GM19043 (cell line): ENCODE measurements at regions not wholly inside any gene's neighbourhood (a gene's known extent, or its start where the extent isn't known, plus 50 kb on each side); places are given as distances from the start of the nearest gene placed in this dataset.
A peak's percentile ranks its signal among the peaks of the same experiment; 100 is the strongest.
"Not testable (repeated sequence)": the region's sequence is repeated elsewhere in the genome, so short reads cannot be mapped to it uniquely, and the experiment has no call there.

Source experiments
- ATAC-seq: cut with Tn5 transposase; IDR thresholded peaks from one replicate; pipeline ENCODE4 v1.9.1; 2021; ENCODE audit warnings: low read depth; ENCODE audit not compliant: unreplicated experiment

DNA sequence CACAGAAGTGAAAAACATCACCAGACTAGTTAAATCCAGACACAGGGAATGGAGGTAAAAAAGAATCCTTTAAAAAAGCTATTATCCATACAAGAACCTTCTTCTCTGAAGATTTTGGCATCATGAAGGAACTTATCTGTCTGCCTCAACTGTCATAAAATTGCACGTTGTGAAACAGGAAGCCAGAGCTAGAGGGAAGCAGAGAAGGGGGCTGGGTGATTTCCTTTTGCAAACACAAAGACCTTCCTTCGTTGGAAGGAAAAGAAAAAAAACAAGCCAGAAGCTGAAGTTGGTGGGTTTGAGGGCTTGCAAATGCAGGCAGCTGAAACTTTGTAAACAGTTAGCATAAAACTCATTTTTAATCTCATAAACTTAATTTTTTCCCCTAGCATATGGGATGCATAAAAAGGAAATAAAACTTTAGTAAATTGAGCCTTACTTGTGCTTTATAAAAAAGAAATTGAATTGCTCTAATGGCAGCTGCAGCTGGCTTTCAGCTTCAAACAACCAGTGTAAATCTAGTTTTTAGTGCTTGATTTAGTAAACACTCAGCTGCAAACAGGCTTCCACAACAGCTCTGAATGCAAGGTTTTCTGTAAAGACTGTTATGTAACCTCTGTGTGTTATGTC is 101.6 kb downstream of the OTUD1 start:
- ATAC-seq = no peak

DNA sequence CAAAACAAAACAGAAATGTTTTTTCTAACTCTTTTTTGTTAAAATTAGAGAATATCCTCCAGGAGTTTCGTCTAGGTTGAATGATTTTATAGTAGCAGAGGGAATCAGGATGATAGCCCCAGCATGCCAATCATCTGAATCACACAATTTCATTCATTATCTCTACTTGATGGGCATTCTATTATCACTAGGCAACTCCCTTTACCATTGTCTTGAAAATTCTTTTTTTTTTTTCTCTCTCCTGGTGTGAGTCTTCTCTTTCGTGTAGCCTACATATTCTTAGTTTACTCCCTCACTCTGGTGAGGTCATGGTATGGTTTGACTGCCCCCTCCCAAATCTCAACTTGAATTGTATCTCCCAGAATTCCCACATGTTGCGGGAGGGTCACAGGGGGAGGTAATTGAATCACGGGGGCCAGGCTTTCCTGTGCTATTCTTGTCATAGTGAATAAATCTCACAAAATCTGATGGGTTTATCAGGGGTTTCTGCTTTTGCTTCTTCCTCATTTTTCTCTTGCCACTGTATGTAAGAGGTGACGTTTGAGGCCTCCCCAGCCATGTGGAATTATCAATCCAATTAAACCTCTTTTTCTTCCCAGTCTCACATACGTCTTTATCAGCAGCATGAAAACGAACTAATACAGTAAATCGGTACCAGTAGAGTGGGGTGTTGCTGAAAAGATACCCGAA is 105.0 kb downstream of the OTUD1 start:
- ATAC-seq = no peak

GRCh38 chr10:23545866-23546265 is 107.0 kb downstream of the OTUD1 start:
- not testable (repeated sequence) for ATAC-seq

- ATAC-seq = no peak
Observed at GRCh38 chr10:23556727-23557440, 118.0 kb downstream of the OTUD1 start.

DNA sequence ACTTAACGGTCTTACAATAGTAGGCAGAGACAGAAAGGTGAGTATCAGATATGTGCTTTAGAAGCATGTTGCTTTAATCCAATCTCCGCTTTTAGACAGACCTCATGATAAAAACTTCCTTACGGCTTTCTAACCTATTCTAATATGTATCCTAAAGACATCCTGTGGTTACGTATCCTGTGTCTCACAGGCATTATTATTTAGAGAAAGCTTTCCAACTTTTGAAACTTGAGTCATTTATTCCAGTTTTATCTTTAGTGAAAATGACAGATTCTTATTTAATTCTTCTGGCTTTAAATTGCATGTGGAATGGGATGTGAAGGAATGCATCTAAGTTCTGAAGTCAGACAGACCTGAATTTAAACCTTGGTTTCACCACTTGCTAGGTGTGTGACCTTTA is 118.9 kb downstream of the OTUD1 start:
- no peak for ATAC-seq

- no peak for ATAC-seq
Observed at GRCh38 chr10:23558361-23558799, 119.5 kb downstream of the OTUD1 start.

- ATAC-seq = no peak
Observed at GRCh38 chr10:23568996-23569395, 130.1 kb downstream of the OTUD1 start.

GRCh38 chr10:23571884-23572283 is 133.0 kb downstream of the OTUD1 start:
- ATAC-seq = no peak

GRCh38 chr10:23581906-23582450 is 143.1 kb downstream of the OTUD1 start:
- ATAC-seq = no peak

DNA sequence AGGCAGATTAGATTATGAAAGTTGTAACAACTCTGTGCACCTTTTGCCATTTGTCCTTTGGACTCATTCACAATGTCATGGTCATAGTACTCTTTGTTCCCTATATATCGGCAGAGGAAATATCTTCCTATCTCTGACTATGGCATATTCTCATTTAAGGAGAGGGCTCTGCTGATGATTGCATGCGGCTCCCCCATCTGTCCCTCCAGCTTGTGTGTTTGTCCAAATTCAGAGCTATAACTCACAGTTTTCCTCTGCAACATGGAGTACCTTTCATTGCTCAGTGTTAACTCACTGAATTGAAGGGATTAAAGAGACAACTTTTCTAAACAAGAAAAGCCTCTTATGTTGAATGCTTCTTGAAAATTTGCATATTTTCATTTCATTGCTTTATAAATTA is 145.5 kb downstream of the OTUD1 start:
- ATAC-seq = no peak

DNA sequence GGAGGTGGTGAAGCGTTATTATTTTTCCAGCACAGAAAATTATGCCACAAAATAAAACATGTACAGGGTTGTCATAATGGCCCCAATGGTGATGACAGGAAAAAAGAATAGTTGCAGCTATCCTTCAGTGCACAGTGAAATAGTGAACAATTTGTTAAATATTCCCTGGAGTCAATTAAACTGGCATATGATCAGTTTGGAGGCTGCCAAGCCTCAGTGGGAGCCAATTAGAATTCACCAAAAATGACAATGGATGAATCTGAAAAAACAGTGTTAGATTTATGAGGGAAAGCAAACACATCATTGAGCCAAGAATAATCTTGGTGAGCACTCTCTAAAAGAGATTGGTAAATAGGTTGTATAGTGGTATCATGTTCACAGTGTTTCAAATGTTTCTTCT is 146.3 kb downstream of the OTUD1 start:
- ATAC-seq = no peak

DNA sequence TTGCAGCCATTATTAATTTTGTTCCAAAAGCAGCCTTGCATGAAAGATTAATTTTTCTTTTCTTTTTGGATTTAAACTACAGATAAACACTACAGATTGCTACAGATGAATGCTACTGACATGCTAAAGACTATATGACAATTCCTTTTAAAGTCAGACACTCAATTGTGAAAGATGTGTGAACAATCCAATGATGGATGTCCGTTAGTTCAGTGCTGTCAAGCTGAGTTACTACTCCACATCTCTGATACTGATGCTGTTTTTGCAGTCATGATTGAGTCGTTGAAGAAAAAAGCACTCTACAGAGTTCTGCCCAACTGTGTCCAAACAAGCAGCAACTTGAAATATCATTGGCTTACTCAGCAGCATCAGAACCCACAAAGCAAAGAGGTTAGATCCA is 146.8 kb downstream of the OTUD1 start:
- no peak for ATAC-seq

DNA sequence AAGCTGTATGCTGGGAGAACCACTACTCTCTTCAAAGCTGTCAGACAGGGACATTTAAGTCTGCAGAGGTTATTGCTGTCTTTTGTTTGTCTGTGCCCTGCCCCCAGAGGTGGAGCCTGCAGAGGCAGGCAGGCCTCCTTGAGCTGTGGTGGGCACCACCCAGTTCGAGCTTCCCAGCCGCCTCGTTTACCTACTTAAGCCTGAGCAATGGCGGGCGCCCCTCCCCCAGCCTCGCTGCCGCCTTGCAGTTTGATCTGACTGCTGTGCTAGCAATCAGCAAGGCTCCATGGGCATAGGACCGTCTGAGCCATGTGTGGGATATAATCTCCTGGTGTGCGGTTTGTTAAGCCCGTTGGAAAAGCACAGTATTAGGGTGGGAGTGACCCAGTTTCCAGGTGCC is 156.4 kb downstream of the OTUD1 start:
- ATAC-seq = not testable (repeated sequence)

DNA sequence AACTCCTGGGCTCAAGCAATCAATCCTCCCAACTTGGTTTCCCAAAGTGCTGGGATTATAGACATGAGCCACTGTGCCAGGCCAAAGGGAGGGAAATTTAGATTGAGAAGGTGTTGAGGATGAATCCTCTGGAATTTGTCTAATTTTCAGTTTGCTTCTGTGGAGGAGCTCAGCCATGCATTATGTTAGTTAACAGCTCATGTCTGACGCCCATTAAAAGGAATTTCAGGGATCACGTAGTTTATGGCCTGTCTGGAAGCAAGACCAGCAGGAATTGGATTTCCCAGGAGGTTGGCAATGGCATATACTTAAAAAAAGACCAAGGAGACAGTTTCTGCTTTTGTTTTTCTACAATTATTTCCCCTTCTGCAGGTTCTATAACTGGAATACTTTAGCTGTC is 165.7 kb downstream of the OTUD1 start:
- ATAC-seq = no peak

GRCh38 chr10:23606456-23606855 is 167.6 kb downstream of the OTUD1 start:
- ATAC-seq = no peak

DNA sequence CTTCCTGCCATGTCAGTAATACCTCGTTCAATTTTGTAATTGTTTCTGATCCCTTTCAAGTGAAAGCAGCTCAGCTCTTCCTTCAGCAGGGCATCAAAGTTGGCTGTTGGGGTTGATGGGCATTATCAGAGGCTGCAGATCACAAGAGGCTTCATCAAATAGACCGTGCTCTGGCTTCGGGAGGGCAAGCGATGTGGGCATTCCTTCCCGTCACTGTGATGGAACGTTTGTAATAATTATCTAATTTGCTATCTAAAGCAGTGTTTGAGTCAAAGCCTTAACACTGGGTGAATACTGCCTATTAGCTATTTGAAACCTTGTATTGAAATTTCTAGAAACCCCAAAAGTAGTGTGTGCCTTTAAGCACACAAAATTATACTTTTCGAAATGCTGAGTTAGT is 170.1 kb downstream of the OTUD1 start:
- no peak for ATAC-seq

DNA sequence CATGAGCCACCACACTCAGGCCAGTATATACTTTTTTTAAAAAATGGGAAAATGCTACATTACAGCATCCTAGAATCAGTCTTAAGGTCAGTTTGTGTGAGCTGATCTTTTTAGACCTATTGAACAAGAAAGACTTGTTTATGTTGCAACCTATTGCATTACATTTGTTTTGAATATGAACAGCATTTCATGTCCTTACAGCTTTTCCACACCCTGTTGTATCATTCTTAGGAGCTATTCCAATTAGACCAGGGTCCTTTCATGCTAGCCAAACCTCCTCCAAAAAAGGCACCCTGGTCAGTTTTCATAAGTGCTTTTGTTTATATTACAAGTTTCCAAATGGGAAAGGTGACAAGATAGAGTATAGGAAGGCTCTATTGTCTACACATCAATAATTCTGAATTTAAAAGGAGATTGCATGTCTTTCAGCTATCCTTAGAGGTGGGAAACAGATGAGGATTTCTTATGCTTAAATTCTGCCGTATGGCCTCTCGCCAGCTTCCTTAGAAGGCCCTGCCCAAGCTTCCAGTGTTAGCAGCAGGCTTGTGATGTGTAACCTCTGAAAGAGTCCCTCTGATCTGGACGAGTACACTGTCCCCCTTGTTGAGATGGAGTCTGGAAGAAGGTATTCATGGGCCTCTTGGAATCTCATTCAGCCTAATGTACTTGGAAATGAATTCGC is 171.9 kb downstream of the OTUD1 start:
- ATAC-seq = no peak

- ATAC-seq = no peak
Observed at GRCh38 chr10:23611308-23612029, 172.6 kb downstream of the OTUD1 start.

DNA sequence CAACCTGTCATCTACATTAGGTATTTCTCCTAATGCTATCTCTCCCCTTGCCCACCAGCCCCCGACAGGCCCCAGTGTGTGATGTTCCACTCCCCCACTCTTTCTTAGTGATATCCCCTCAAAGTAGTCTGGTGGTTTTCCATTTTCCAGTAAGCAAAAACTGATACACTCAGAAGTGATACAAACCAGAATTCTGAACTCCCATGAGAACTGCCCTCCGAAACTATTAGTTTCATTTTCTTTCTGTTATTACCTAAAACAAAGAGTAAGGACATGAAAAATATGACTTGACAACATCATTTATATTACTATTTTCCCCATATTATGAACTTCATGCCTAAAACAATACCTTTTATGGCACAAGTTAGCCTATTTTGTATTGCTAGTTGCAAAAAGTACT is 175.0 kb downstream of the OTUD1 start:
- peak; percentile 47 for ATAC-seq

DNA sequence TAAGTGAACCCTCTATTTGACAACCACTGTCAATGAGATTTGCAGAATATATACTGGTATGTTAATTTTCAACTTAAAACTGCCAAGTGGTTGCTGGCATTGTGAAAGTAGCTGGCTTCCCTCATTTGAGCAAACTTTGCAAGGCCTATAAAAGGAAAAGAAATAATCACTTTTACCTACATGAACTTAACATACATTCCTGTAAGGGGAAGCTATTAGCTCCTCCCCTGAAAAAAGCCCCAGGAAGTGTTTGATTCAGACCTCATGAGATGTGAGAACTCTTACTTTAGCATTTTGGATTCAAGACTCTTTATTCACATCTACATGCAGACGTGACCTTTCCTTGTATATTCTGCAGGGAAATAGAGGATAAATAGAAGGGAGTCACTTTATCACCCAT is 175.6 kb downstream of the OTUD1 start:
- peak; percentile 22 for ATAC-seq
